Panc1 (cell line): ENCODE measurements at regions not wholly inside any gene's neighbourhood (a gene's known extent, or its start where the extent isn't known, plus 50 kb on each side); places are given as distances from the start of the nearest gene placed in this dataset.

Source experiments
- ATAC-seq: fragments of 200-7000 bp; cut with Tn5 transposase; 2 replicates; pipeline ENCODE4 v1.9.1; 2020; ENCODE audit warnings: mild to moderate bottlenecking, moderate library complexity
- BruUV-seq: library from RNA; stranded (reverse); fragments of 400-500 nt; replicated peaks from 2 replicates; lab custom pipeline; 2021; lab: Mats Ljungman, UMichigan
- CTCF ChIA-PET: fragments of 300-600 bp; sonication (Branson Sonifier 250); formaldehyde crosslinking; loops from one replicate; lab custom pipeline; 2022; ENCODE audit warnings: antibody characterized with exemption; lab: Charles Lee
- POLR2A ChIA-PET: fragments of 300-600 bp; sonication (Branson Sonifier 250); formaldehyde crosslinking; loops from one replicate; lab custom pipeline; 2022; ENCODE audit warnings: antibody characterized with exemption; lab: Charles Lee
- DNase-seq: peaks from one replicate; pipeline ENCODE4 v3.0.0-alpha.2; 2010; ENCODE audit warnings: low read depth, low spot score
- H3K27ac ChIP-seq: 2 replicates; pipeline ENCODE4 v1.5.1; 2011; ENCODE audit warnings: mild to moderate bottlenecking, low read length, inconsistent platforms
- H3K27me3 ChIP-seq: fragments of 200-500 bp; sonication (Bioruptor generic); 2 replicates; pipeline ENCODE4 v1.6.0; 2014; ENCODE audit warnings: low read length, inconsistent platforms; ENCODE audit not compliant: control insufficient read depth, insufficient read depth
- H3K36me3 ChIP-seq: fragments of 200-500 bp; sonication (Bioruptor generic); 2 replicates; pipeline ENCODE4 v1.5.1; 2014; ENCODE audit warnings: inconsistent platforms, mild to moderate bottlenecking, low read length, moderate library complexity; ENCODE audit not compliant: control insufficient read depth, insufficient read depth
- H3K4me1 ChIP-seq: 2 replicates; pipeline ENCODE4 v1.5.1; 2011; ENCODE audit warnings: inconsistent platforms, mild to moderate bottlenecking, low read length, moderate library complexity; ENCODE audit not compliant: control insufficient read depth, insufficient read depth
- H3K4me3 ChIP-seq, 2 experiments: 2 replicates each; pipeline ENCODE4 v1.5.1; 2011 to 2012; ENCODE audit warnings: low read depth in 2 of 2, low read length in 2 of 2, mild to moderate bottlenecking in 2 of 2, inconsistent platforms in 1 of 2, moderate library complexity in 1 of 2
- H3K9me3 ChIP-seq: fragments of 200-500 bp; sonication (Bioruptor generic); 2 replicates; pipeline ENCODE4 v1.5.1; 2014; ENCODE audit warnings: low read depth, mild to moderate bottlenecking, inconsistent platforms, low read length, moderate library complexity; ENCODE audit not compliant: control insufficient read depth, insufficient read depth
- CTCF ChIP-seq: fragments of 450-650 bp; IDR thresholded peaks from 2 replicates; pipeline ENCODE4 v1.5.1; 2017; ENCODE audit warnings: mild to moderate bottlenecking
- POLR2AphosphoS5 ChIP-seq: IDR thresholded peaks from 2 replicates; pipeline ENCODE4 v1.6.1; 2012; ENCODE audit warnings: mild to moderate bottlenecking, low read depth, low read length, moderate library complexity
- REST ChIP-seq, 2 experiments: IDR thresholded peaks; 2 replicates each; pipeline ENCODE4 v1.6.1; 2011 to 2012; ENCODE audit warnings: low read depth in 2 of 2, control low read depth in 1 of 2, low read length in 1 of 2, mild to moderate bottlenecking in 1 of 2, moderate library complexity in 1 of 2; ENCODE audit not compliant: insufficient read depth in 1 of 2
- SIN3A ChIP-seq: IDR thresholded peaks from 2 replicates; pipeline ENCODE4 v1.6.1; 2012; ENCODE audit warnings: low read depth, mild to moderate bottlenecking, low read length, moderate library complexity, borderline replicate concordance; ENCODE audit not compliant: insufficient read depth
- TCF7L2 ChIP-seq: IDR thresholded peaks from 2 replicates; pipeline ENCODE4 v1.6.1; 2011; ENCODE audit warnings: mild to moderate bottlenecking, low read depth, low read length, inconsistent platforms
- in situ Hi-C: cut with HindIII; loops from 2 replicates; pipeline ENCODE4 v1.10.0; 2016; ENCODE audit warnings: low sequenced_read_pairs, low pct_unique_long_range_greater_than_20kb
- intact Hi-C: fragments of 100-400 bp; cut with micrococcal nuclease; formaldehyde crosslinking; loops from one replicate; pipeline ENCODE4 v1.10.0; 2022; ENCODE audit not compliant: unreplicated experiment

GRCh38 chr12:98351089-98351488, 164.3 kb upstream of the TMPO start:
- Histone ChIP-seq H3K4me3 (no peak overlapping the region), H3K27me3 (no peaks in the 10 kb centered on the region), H3K9me3 (no peaks in the 10 kb centered on the region), H3K36me3 (no peaks in the 10 kb centered on the region), H3K27ac (no peak overlapping the region), H3K4me1 (no peaks in the 10 kb centered on the region)
- intact Hi-C loops (no loop called here), in situ Hi-C loops (no loop called here)
- ChIA-PET POLR2A (no interaction called here), CTCF (no interaction called here)
- BruUV-seq = no TSS peak
- no peak for DNase-seq
- no peak for TF ChIP-seq CTCF
- no peak for ATAC-seq

GRCh38 chr12:98351784-98352183, 163.6 kb upstream of the TMPO start:
- no peaks in the 10 kb centered on the region for H3K27me3 ChIP-seq
- H3K27ac ChIP-seq = no peak overlapping the region
- in situ Hi-C loops = no loop called here
- ChIA-PET CTCF (no interaction called here), POLR2A (no interaction called here)
- no peaks in the 10 kb centered on the region for H3K9me3 ChIP-seq
- H3K36me3 ChIP-seq = no peaks in the 10 kb centered on the region
- H3K4me3 ChIP-seq = no peak overlapping the region
- no TSS peak for BruUV-seq
- intact Hi-C loops = no loop called here
- no peaks in the 10 kb centered on the region for H3K4me1 ChIP-seq
- TF ChIP-seq SIN3A = no peak
- TF ChIP-seq CTCF = no peak
- TF ChIP-seq REST (IDR thresholded peaks at IDR 0.05; ENCODE audit: insufficient read depth in 1 of 2, low read depth in 2 of 2, low read length in 1 of 2) = no peak
- TF ChIP-seq TCF7L2 = no peak
- TF ChIP-seq POLR2AphosphoS5 = no peak
- ATAC-seq = no peak
- no peak for DNase-seq
